AG04450 (cell line): ENCODE measurements at regions not wholly inside any gene's neighbourhood (a gene's known extent, or its start where the extent isn't known, plus 50 kb on each side); places are given as distances from the start of the nearest gene placed in this dataset.

Source experiments
- CTCF ChIA-PET: fragments of 300-600, 350-600 bp; formaldehyde crosslinking; extraction: SDS; loops from one replicate; lab custom pipeline; 2022; ENCODE audit warnings: antibody characterized with exemption, inconsistent platforms; lab: Charles Lee
- POLR2A ChIA-PET: fragments of 350-600 bp; formaldehyde crosslinking; extraction: SDS; loops from one replicate; lab custom pipeline; 2021; ENCODE audit warnings: antibody characterized with exemption, inconsistent platforms; lab: Yijun Ruan, JAX
- DNase-seq: peaks from one replicate; pipeline ENCODE4 v3.0.0-alpha.2; 2011; ENCODE audit warnings: low read depth, low spot score
- H3K27ac ChIP-seq: one replicate; pipeline ENCODE4 v1.5.1; 2012; ENCODE audit warnings: low read depth, low read length, control low read depth
- H3K27me3 ChIP-seq: one replicate; pipeline ENCODE4 v1.6.0; 2012; ENCODE audit warnings: low read length; ENCODE audit not compliant: control insufficient read depth, insufficient read depth
- H3K4me3 ChIP-seq: 2 replicates; pipeline ENCODE4 v1.5.1; 2011; ENCODE audit warnings: mild to moderate bottlenecking, low read depth, low read length, control low read depth
- H3K9me3 ChIP-seq: 2 replicates; pipeline ENCODE4 v1.5.1; 2012; ENCODE audit warnings: low read length; ENCODE audit not compliant: control insufficient read depth, insufficient read depth
- TF ChIP-seq, protein P1 (sequence below): IDR thresholded peaks from 2 replicates; pipeline ENCODE4 v1.5.1; 2011; ENCODE audit warnings: low read depth, low read length, control low read depth, inconsistent platforms

GRCh38 chrX:35682476-35682875 is 115.7 kb upstream of the MAGEB16 start:
- H3K4me3 ChIP-seq = no peak overlapping the region
- H3K27ac ChIP-seq = no peak overlapping the region
- DNase-seq = no peak
- H3K27me3 ChIP-seq = no peaks in the 10 kb centered on the region
- H3K9me3 ChIP-seq = peaks cover 3% of the 10 kb centered on the region; the same call in 1 of the 2 replicates
- ChIA-PET CTCF (no interaction called here), POLR2A (no interaction called here)
- TF ChIP-seq, protein P1, sequence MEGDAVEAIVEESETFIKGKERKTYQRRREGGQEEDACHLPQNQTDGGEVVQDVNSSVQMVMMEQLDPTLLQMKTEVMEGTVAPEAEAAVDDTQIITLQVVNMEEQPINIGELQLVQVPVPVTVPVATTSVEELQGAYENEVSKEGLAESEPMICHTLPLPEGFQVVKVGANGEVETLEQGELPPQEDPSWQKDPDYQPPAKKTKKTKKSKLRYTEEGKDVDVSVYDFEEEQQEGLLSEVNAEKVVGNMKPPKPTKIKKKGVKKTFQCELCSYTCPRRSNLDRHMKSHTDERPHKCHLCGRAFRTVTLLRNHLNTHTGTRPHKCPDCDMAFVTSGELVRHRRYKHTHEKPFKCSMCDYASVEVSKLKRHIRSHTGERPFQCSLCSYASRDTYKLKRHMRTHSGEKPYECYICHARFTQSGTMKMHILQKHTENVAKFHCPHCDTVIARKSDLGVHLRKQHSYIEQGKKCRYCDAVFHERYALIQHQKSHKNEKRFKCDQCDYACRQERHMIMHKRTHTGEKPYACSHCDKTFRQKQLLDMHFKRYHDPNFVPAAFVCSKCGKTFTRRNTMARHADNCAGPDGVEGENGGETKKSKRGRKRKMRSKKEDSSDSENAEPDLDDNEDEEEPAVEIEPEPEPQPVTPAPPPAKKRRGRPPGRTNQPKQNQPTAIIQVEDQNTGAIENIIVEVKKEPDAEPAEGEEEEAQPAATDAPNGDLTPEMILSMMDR = no peak

DNA sequence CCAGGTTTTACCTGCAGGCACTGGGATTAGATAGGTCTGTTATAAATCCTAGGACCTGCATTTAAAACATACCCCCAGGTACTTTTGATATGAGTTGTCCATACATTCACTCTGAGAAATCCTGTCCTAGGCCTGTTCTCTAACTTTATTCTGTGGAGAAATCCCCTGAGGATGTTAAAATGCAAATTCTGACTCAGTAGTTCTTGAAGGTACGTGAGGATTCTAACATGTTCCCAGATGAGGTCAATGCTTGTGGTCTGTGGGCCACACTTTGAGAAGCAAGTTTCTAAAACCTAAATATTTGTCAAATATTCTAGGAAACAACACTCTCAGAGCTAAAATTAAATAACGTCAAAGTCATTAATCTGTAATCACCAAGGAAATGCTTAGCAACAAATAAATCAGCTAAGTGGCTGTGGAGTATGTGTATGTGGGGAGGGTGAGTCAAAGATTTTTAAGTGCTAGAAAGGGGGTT is 101.3 kb upstream of the MAGEB16 start:
- Histone ChIP-seq H3K9me3 (no peaks in the 10 kb centered on the region), H3K27me3 (no peaks in the 10 kb centered on the region), H3K27ac (no peak overlapping the region), H3K4me3 (no peak overlapping the region)
- DNase-seq = no peak
- ChIA-PET CTCF (no interaction called here), POLR2A (no interaction called here)
- TF ChIP-seq, protein P1 = no peak

DNA sequence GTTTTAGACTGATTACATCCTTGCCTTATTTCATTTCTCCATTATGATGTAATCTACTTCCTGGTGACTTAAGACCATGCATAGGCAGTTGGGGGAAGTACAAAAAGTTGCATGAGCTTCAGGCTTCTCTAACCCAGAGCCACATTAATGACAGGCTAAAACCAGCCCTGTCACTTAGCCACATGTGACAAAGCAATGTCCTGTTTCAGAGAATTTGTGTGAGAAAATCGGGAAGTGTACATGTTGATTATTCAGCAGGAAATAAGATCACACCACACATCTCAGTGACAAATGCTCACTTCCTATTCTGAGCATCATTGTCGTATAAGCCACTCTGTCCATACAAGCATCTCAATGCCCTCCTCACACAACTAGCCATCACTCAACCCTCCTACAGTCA is 98.5 kb upstream of the MAGEB16 start:
- Histone ChIP-seq H3K9me3 (no peaks in the 10 kb centered on the region), H3K27ac (no peak overlapping the region), H3K4me3 (no peak overlapping the region), H3K27me3 (no peaks in the 10 kb centered on the region)
- TF ChIP-seq, protein P1 = no peak
- POLR2A ChIA-PET = no interaction called here
- CTCF ChIA-PET = no interaction called here
- DNase-seq = no peak

DNA sequence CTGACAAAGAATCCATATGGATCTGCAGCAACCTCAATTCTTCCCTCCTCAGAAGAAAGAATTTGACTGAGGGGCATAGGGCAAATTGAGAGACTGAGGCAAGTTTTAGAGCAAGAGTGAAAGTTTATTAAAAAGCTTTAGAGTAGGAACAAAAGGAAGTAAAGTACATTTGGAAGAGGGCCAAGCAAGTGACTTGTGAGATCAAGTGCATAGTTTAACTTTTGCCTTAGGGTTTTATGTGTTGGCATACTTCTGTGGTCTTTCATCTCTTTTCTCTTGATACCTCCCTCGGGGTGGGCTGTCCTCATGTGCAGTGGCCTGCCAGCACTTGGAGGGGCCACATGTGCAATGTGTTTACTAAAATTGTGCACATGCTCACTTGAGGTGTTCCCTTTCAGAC is 98.0 kb upstream of the MAGEB16 start:
- TF ChIP-seq, protein P1 = no peak
- POLR2A ChIA-PET = no interaction called here
- no peak overlapping the region for H3K27ac ChIP-seq
- no peaks in the 10 kb centered on the region for H3K27me3 ChIP-seq
- no peak for DNase-seq
- H3K9me3 ChIP-seq = no peaks in the 10 kb centered on the region
- H3K4me3 ChIP-seq = no peak overlapping the region
- CTCF ChIA-PET = no interaction called here

DNA sequence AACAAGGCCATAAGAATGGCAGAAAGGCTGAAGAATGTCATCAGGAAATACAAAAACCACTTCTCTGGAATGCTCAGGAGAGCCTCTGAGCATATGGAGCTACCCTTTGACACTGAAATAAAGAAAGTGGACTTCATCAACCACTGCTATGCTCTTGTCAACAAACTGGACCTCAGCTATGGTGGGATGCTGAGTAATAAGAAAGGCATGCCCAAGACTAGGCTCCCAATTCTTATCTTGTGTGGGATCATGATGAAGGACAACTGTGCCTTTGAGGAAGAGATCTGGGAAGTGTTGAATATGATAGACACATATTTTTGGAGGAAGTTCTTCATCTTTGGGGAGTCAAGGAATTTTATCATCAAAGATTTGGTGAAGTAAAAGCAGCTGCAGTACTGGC is 86.9 kb upstream of the MAGEB16 start:
- H3K4me3 ChIP-seq = no peak overlapping the region
- H3K27me3 ChIP-seq = no peaks in the 10 kb centered on the region
- no peaks in the 10 kb centered on the region for H3K9me3 ChIP-seq
- TF ChIP-seq, protein P1 = no peak
- DNase-seq = no peak
- ChIA-PET POLR2A (interaction anchor here (0.6 kb wide), 1 partner anchor 1118 kb away, joined by 7 read pairs; no protein-coding TSS in a partner anchor), CTCF (no interaction called here)
- H3K27ac ChIP-seq = no peak overlapping the region
